ENCODE measurements at regions not wholly inside any gene's neighbourhood (a gene's known extent, or its start where the extent isn't known, plus 50 kb on each side); places are given as distances from the start of the nearest gene placed in this dataset.

DNA sequence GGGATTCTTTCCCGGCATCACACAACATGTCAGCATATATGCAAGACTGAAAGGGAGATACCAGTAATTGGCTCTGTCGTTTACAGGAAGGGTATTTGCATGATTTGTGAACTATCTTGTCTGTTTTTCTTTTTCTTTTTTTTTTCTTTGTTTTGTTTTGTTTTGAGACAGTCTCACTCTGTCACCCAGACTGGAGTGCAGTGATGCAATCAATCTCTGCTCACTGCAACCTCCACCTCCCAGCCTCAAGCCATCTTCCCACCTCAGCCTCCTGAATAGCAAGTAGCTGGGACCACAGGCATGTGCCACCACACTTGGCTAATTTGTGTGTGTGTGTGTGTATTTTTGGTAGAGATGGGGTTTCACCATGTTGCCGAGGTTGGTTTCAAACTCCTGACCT, 262.7 kb upstream of the F9 start:
- no peak overlapping the region for H3K27ac Mint-ChIP-seq
- no peak for DNase-seq

DNA sequence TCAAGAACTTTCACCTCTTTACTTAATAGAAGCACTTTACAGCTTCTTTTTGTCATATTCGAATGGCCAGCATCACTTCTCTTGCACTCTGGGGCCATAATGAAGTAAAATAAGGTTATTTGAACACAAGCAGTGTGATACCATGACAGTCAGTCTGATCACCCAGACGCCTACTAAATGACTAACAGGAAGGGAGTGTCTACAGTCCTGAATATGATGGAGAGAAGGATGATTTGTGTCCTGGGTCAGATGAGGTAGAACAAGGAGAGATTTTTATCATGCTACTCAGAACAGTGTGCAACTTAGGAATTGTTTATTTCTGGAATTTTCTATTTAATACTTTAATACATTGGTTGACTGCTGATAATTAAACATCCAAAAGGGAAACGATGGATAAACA, 284.2 kb upstream of the F9 start:
- no peaks in the 10 kb centered on the region for H3K27me3 Mint-ChIP-seq (ENCODE audit: low read depth)
- H3K9me3 Mint-ChIP-seq = peaks cover 3% of the 10 kb centered on the region
- H3K36me3 Mint-ChIP-seq (ENCODE audit: low read depth) = no peaks in the 10 kb centered on the region
- no peaks in the 10 kb centered on the region for H3K4me1 Mint-ChIP-seq (ENCODE audit: low read depth)
- no peak overlapping the region for H3K4me3 Mint-ChIP-seq
- DNase-seq = no peak
- intact Hi-C loops (cut with micrococcal nuclease) = no loop called here
- H3K27ac Mint-ChIP-seq = no peak overlapping the region
- CTCF ChIA-PET = no interaction called here

More for the DNA sequence above, 262.7 kb upstream of the F9 start:
- Mint-ChIP-seq H3K9me3 (no peaks in the 10 kb centered on the region), H3K36me3 (ENCODE audit: low read depth) (no peaks in the 10 kb centered on the region), H3K27me3 (ENCODE audit: low read depth) (no peaks in the 10 kb centered on the region), H3K4me3 (no peak overlapping the region), H3K4me1 (ENCODE audit: low read depth) (no peaks in the 10 kb centered on the region)
- intact Hi-C loops (cut with micrococcal nuclease) = no loop called here
- CTCF ChIA-PET = no interaction called here

DNA sequence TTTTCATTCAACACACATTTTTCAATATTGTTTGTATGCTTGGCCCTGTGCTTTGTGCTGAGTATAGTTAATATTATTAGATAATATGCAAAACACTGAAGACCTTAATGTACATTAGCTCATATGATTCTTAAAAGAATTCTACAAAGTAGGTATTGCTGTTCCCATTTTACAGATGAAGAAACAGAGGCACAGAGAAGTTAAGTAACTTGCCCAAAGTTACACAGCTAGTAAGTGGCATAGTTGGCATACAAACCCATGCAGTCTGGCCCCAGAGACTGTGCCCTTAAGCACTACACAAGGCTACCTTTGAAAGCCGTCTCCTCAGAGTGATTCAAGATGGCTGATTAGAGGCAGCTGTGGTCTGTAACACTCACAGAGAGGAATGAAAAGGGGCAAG, 293.4 kb upstream of the F9 start:
- intact Hi-C loops (cut with micrococcal nuclease) = no loop called here
- Mint-ChIP-seq H3K27ac (no peak overlapping the region), H3K36me3 (ENCODE audit: low read depth) (no peaks in the 10 kb centered on the region), H3K27me3 (ENCODE audit: low read depth) (peaks cover 8% of the 10 kb centered on the region), H3K4me3 (no peak overlapping the region), H3K9me3 (no peaks in the 10 kb centered on the region), H3K4me1 (ENCODE audit: low read depth) (no peaks in the 10 kb centered on the region)
- CTCF ChIA-PET = no interaction called here
- no peak for DNase-seq

GRCh38 chrX:139234898-139235297, 295.6 kb upstream of the F9 start:
- H3K9me3 Mint-ChIP-seq = no peaks in the 10 kb centered on the region
- H3K27ac Mint-ChIP-seq = no peak overlapping the region
- peaks cover 7% of the 10 kb centered on the region for H3K27me3 Mint-ChIP-seq (ENCODE audit: low read depth)
- no peaks in the 10 kb centered on the region for H3K36me3 Mint-ChIP-seq (ENCODE audit: low read depth)
- H3K4me3 Mint-ChIP-seq = no peak overlapping the region
- intact Hi-C loops (cut with micrococcal nuclease) = no loop called here
- no peak for DNase-seq
- CTCF ChIA-PET = no interaction called here
- no peaks in the 10 kb centered on the region for H3K4me1 Mint-ChIP-seq (ENCODE audit: low read depth)

GRCh38 chrX:139224953-139225665, 305.4 kb upstream of the F9 start:
- no peak for DNase-seq
- H3K27me3 Mint-ChIP-seq (ENCODE audit: low read depth) = peaks cover 1% of the 10 kb centered on the region
- intact Hi-C loops (cut with micrococcal nuclease) = no loop called here

DNA sequence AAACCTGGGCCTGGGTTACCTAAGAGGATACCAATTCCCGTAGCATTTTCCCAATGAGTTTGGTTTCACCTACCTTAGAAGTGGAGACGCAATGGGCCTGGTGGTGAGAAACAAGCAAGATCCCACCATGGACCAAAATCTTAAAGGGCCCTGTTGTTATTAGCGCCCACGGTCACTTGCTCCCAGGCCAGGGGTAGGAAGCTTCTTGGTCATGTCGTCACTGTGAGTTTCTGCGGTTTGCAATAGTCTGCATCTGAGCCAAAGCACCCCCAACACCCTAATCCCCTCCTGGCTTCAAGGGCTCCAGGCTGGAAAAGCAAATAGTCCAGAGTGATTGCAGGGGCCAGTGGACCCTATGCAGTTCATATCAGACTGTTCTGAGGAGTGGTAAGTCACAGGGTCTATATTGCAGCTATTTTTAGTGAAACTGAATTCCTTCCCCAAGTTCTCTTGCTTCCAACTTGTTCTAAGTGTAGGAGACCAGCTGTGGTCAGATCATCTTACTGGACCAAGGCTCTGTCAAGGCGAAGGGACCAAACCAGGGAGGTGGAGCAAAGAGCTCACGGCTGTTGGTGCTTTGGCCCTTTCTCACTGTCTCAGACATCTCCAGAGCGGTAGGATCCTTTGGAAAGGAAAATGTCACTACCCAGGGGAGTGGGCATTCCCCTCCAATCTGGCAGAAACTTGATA, 307.9 kb upstream of the F9 start:
- peaks cover 1% of the 10 kb centered on the region for H3K27me3 Mint-ChIP-seq (ENCODE audit: low read depth)
- H3K27ac Mint-ChIP-seq = no peak overlapping the region
- intact Hi-C loops (cut with micrococcal nuclease) = no loop called here
- H3K4me3 Mint-ChIP-seq = no peak overlapping the region
- H3K9me3 Mint-ChIP-seq = no peaks in the 10 kb centered on the region
- no peaks in the 10 kb centered on the region for H3K36me3 Mint-ChIP-seq (ENCODE audit: low read depth)
- DNase-seq = no peak
- CTCF ChIA-PET = no interaction called here
- no peaks in the 10 kb centered on the region for H3K4me1 Mint-ChIP-seq (ENCODE audit: low read depth)

More at GRCh38 chrX:139224953-139225665, 305.4 kb upstream of the F9 start:
- Mint-ChIP-seq H3K4me3 (no peak overlapping the region), H3K4me1 (ENCODE audit: low read depth) (no peaks in the 10 kb centered on the region), H3K9me3 (no peaks in the 10 kb centered on the region), H3K36me3 (ENCODE audit: low read depth) (no peaks in the 10 kb centered on the region), H3K27ac (no peak overlapping the region)
- CTCF ChIA-PET = no interaction called here

- no peaks in the 10 kb centered on the region for H3K9me3 Mint-ChIP-seq
- H3K27me3 Mint-ChIP-seq (ENCODE audit: low read depth) = peaks cover 5% of the 10 kb centered on the region
- H3K36me3 Mint-ChIP-seq (ENCODE audit: low read depth) = no peaks in the 10 kb centered on the region
- no peaks in the 10 kb centered on the region for H3K4me1 Mint-ChIP-seq (ENCODE audit: low read depth)
- DNase-seq = no peak
- CTCF ChIA-PET = no interaction called here
- H3K4me3 Mint-ChIP-seq = no peak overlapping the region
- no peak overlapping the region for H3K27ac Mint-ChIP-seq
- intact Hi-C loops (cut with micrococcal nuclease) = no loop called here
Observed at GRCh38 chrX:139213241-139213709, 317.3 kb upstream of the F9 start.

DNA sequence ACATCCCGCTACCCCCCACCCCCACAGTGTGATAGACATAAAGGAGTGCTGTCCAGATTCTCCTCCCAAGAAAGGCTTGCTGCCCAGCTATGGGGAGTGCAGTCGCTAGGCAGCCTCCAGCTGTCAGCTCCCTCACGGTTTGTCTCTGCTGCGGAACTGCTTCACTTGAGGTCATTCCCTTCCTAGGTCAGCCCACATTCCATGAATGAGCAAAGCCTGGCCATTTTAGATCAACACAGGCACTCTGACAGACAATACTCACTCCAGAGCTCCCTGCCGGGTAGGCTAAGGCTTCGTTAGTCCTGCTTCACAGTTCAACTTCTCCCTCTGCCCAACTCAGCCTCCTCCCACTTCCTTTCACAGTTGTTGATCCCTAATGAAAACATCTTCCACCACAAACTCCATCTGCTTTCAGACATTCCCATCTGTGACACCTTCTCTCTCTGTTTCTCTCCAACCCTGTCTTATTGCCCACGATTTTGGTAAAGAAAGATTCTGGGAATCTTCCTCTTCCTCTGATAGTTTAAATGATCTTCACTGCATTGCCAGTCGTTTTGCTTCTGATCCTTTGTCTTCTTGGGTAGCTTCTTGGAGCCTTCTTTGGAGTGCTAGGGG, 318.9 kb upstream of the F9 start:
- H3K27me3 Mint-ChIP-seq (ENCODE audit: low read depth) = peaks cover 12% of the 10 kb centered on the region
- CTCF ChIA-PET = no interaction called here
- H3K27ac Mint-ChIP-seq = no peak overlapping the region
- H3K4me3 Mint-ChIP-seq = no peak overlapping the region
- no peaks in the 10 kb centered on the region for H3K9me3 Mint-ChIP-seq
- H3K36me3 Mint-ChIP-seq (ENCODE audit: low read depth) = no peaks in the 10 kb centered on the region
- intact Hi-C loops (cut with micrococcal nuclease) = no loop called here
- H3K4me1 Mint-ChIP-seq (ENCODE audit: low read depth) = no peaks in the 10 kb centered on the region
- DNase-seq = no peak

DNA sequence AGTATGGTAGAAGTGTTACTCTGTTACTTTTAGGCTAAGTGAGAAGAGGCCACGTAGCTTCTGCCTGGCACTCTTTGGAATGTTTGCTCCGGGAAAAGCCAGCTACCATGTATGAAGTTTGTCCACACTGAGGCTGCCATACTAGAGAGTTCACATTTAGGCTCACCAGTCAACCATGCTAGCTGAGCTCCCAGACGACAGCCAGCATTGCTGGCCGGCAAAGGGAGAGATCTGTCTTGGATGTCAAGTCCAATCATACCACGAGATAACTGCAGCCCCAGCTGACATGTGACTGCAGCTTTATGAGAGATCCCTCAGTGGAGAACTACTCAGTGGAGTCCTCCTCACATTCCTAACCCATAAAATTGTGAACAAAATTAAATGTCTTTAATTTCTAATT, 321.2 kb upstream of the F9 start:
- no peak overlapping the region for H3K4me3 Mint-ChIP-seq
- H3K4me1 Mint-ChIP-seq (ENCODE audit: low read depth) = peaks cover 2% of the 10 kb centered on the region
- H3K9me3 Mint-ChIP-seq = no peaks in the 10 kb centered on the region
- CTCF ChIA-PET = no interaction called here
- DNase-seq = no peak
- H3K36me3 Mint-ChIP-seq (ENCODE audit: low read depth) = no peaks in the 10 kb centered on the region
- H3K27ac Mint-ChIP-seq = no peak overlapping the region
- intact Hi-C loops (cut with micrococcal nuclease) = no loop called here
- peaks cover 22% of the 10 kb centered on the region for H3K27me3 Mint-ChIP-seq (ENCODE audit: low read depth)

- Mint-ChIP-seq H3K27me3 (ENCODE audit: low read depth) (peaks cover 24% of the 10 kb centered on the region), H3K36me3 (ENCODE audit: low read depth) (no peaks in the 10 kb centered on the region), H3K4me1 (ENCODE audit: low read depth) (peaks cover 2% of the 10 kb centered on the region), H3K4me3 (no peak overlapping the region), H3K9me3 (no peaks in the 10 kb centered on the region), H3K27ac (no peak overlapping the region)
- DNase-seq = no peak
- CTCF ChIA-PET = no interaction called here
- intact Hi-C loops (cut with micrococcal nuclease) = no loop called here
Observed at GRCh38 chrX:139207655-139208054, 322.9 kb upstream of the F9 start.

DNA sequence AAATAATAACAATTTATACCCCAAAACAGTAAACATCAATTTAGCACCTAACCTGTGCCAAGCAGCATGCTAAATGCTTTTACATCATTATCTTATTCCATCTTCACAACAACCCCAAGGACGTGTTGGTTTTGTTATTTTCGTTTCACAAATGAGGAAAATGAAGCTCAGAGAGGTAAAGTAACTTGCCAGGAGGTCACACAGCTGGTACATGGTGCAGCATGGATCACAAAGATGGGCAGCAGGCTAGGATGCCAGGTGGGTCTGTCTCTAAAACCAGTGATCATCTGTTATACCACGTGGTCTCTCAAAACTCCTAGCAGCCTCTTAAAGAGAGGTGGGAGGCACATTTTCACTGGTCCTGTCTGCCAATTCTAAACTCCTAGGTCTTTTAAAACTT, 323.6 kb upstream of the F9 start:
- Mint-ChIP-seq H3K4me3 (no peak overlapping the region), H3K27ac (no peak overlapping the region), H3K36me3 (ENCODE audit: low read depth) (no peaks in the 10 kb centered on the region), H3K4me1 (ENCODE audit: low read depth) (peaks cover 2% of the 10 kb centered on the region), H3K9me3 (no peaks in the 10 kb centered on the region), H3K27me3 (ENCODE audit: low read depth) (peaks cover 30% of the 10 kb centered on the region)
- CTCF ChIA-PET = no interaction called here
- no peak for DNase-seq
- intact Hi-C loops (cut with micrococcal nuclease) = no loop called here

GRCh38 chrX:139204898-139205667, 325.5 kb upstream of the F9 start:
- H3K27ac Mint-ChIP-seq = no peak overlapping the region
- peaks cover 32% of the 10 kb centered on the region for H3K27me3 Mint-ChIP-seq (ENCODE audit: low read depth)
- CTCF ChIA-PET = no interaction called here
- peaks cover 2% of the 10 kb centered on the region for H3K4me1 Mint-ChIP-seq (ENCODE audit: low read depth)
- intact Hi-C loops (cut with micrococcal nuclease) = no loop called here
- H3K9me3 Mint-ChIP-seq = no peaks in the 10 kb centered on the region
- peak; percentile 5 for DNase-seq
- H3K4me3 Mint-ChIP-seq = peak overlapping the region; percentile 53
- H3K36me3 Mint-ChIP-seq (ENCODE audit: low read depth) = no peaks in the 10 kb centered on the region
